ENCODE measurements at regions not wholly inside any gene's neighbourhood (a gene's known extent, or its start where the extent isn't known, plus 50 kb on each side); places are given as distances from the start of the nearest gene placed in this dataset.
"Not testable (repeated sequence)": the region's sequence is repeated elsewhere in the genome, so short reads cannot be mapped to it uniquely, and the experiment has no call there.

- no peak for DNase-seq (ENCODE audit: low read depth in 2 of 2)
Measured at GRCh38 chr5:126046846-126047571, 376.2 kb upstream of the GRAMD2B start.

GRCh38 chr5:126052120-126052519 lies 371.1 kb upstream of the GRAMD2B start:
- no peak for DNase-seq (ENCODE audit: low read depth in 2 of 2)

GRCh38 chr5:126052791-126053190 lies 370.4 kb upstream of the GRAMD2B start:
- DNase-seq (ENCODE audit: low read depth in 2 of 2) = no peak

GRCh38 chr5:126053630-126054029 lies 369.6 kb upstream of the GRAMD2B start:
- DNase-seq (ENCODE audit: low read depth in 2 of 2) = no peak

- DNase-seq (ENCODE audit: low read depth in 2 of 2) = no peak
Measured at GRCh38 chr5:126054577-126055347, 368.4 kb upstream of the GRAMD2B start.

GRCh38 chr5:126055348-126055729 lies 367.9 kb upstream of the GRAMD2B start:
- DNase-seq (ENCODE audit: low read depth in 2 of 2) = no peak

- no peak for DNase-seq (ENCODE audit: low read depth in 2 of 2)
Measured at GRCh38 chr5:126056352-126056751, 366.9 kb upstream of the GRAMD2B start.

GRCh38 chr5:126056851-126057622 lies 366.2 kb upstream of the GRAMD2B start:
- DNase-seq (ENCODE audit: low read depth in 2 of 2) = no peak

- DNase-seq (ENCODE audit: low read depth in 2 of 2) = not testable (repeated sequence)
Measured at GRCh38 chr5:126058392-126058791, 364.8 kb upstream of the GRAMD2B start.

GRCh38 chr5:126062398-126063221 lies 360.6 kb upstream of the GRAMD2B start:
- DNase-seq (ENCODE audit: low read depth in 2 of 2) = no peak

GRCh38 chr5:126065061-126065460 lies 358.1 kb upstream of the GRAMD2B start:
- DNase-seq (ENCODE audit: low read depth in 2 of 2) = no peak

- DNase-seq (ENCODE audit: low read depth in 2 of 2) = no peak
Measured at GRCh38 chr5:126066836-126067235, 356.4 kb upstream of the GRAMD2B start.

GRCh38 chr5:126067404-126067803 lies 355.8 kb upstream of the GRAMD2B start:
- no peak for DNase-seq (ENCODE audit: low read depth in 2 of 2)

- DNase-seq (ENCODE audit: low read depth in 2 of 2) = no peak
Measured at GRCh38 chr5:126069329-126069728, 353.9 kb upstream of the GRAMD2B start.

- no peak for DNase-seq (ENCODE audit: low read depth in 2 of 2)
Measured at GRCh38 chr5:126070481-126070880, 352.7 kb upstream of the GRAMD2B start.

GRCh38 chr5:126074538-126074937 lies 348.7 kb upstream of the GRAMD2B start:
- no peak for DNase-seq (ENCODE audit: low read depth in 2 of 2)

- no peak for DNase-seq (ENCODE audit: low read depth in 2 of 2)
Measured at GRCh38 chr5:126079266-126079665, 343.9 kb upstream of the GRAMD2B start.

- no peak for DNase-seq (ENCODE audit: low read depth in 2 of 2)
Measured at GRCh38 chr5:126081209-126081608, 342.0 kb upstream of the GRAMD2B start.

GRCh38 chr5:126093041-126093440 lies 330.2 kb upstream of the GRAMD2B start:
- DNase-seq (ENCODE audit: low read depth in 2 of 2) = no peak

- DNase-seq (ENCODE audit: low read depth in 2 of 2) = no peak
Measured at GRCh38 chr5:126093718-126094117, 329.5 kb upstream of the GRAMD2B start.

- DNase-seq (ENCODE audit: low read depth in 2 of 2) = no peak
Measured at GRCh38 chr5:126094991-126095390, 328.2 kb upstream of the GRAMD2B start.
